ENCODE measurements at regions not wholly inside any gene's neighbourhood (a gene's known extent, or its start where the extent isn't known, plus 50 kb on each side); places are given as distances from the start of the nearest gene placed in this dataset.
A peak's percentile ranks its signal among the peaks of the same experiment; 100 is the strongest.

GRCh38 chr2:120542911-120543527 is 192.6 kb upstream of the GLI2 start:
- peaks cover 0 to 3% of the 10 kb centered on the region in 2 experiments; a peak in 1 of 5 replicates for H3K27me3 ChIP-seq (ENCODE audit: control insufficient read depth in 1 of 2, insufficient read depth in 2 of 2, low read length in 2 of 2)
- FAIRE-seq (no peak), ATAC-seq (peak; percentile 1; the same call in 2 of the 3 replicates), DNase-seq (ENCODE audit: low spot score) (peak; percentile 68)
- H3K79me2 ChIP-seq (ENCODE audit: insufficient read depth, low read length) = no peaks in the 10 kb centered on the region
- BruUV-seq (replicated peaks) = no TSS peak
- H3K36me3 ChIP-seq (replicated peaks in 1 of 2; ENCODE audit: control insufficient read depth in 1 of 2, insufficient read depth in 2 of 2, low read length in 2 of 2) = no peaks in the 10 kb centered on the region
- in situ Hi-C loops (cut with HindIII; ENCODE audit: extremely low pct_ligation_motif_present, low pct_unique_long_range_greater_than_20kb) (no loop called here), intact Hi-C loops (cut with micrococcal nuclease; ENCODE audit: unreplicated experiment) (no loop called here)
- WGBS (ENCODE audit: low lambda C conversion rate) = 14% methylated on average over 12 of the region's 13 CpGs
- H3K9ac ChIP-seq (ENCODE audit: insufficient read depth, low read depth, low read length) = no peak overlapping the region; the same call in 1 of the 2 replicates
- peaks cover 100% of the 10 kb centered on the region for H3K4me1 ChIP-seq (ENCODE audit: insufficient read depth, low read length)
- ChIA-PET POLR2A (interaction anchor here (0.7 to 2.2 kb wide), 4 partner anchors 16 to 79 kb away, joined by 3 to 16 read pairs (median 3); no protein-coding TSS in a partner anchor), CTCF (ENCODE audit: low intra/inter-chr PET ratio, low total read pairs) (no interaction called here)
- no peak overlapping the region for H3K4me3 ChIP-seq (replicated peaks in 1 of 3; ENCODE audit: insufficient read depth in 1 of 3, low read depth in 2 of 3, low read length in 3 of 3)
- no peak overlapping the region for H2AFZ ChIP-seq (ENCODE audit: low read length)
- H3K9me3 ChIP-seq (ENCODE audit: low read length) = no peaks in the 10 kb centered on the region
- H4K20me1 ChIP-seq (ENCODE audit: insufficient read depth, low read length) = no peaks in the 10 kb centered on the region
- H3K4me2 ChIP-seq (ENCODE audit: low read depth, low read length) = peak overlapping the region; percentile 48
- H3K27ac ChIP-seq (ENCODE audit: extremely low read length, insufficient read depth, low read length) = peak overlapping the region; percentile 68
- TF ChIP-seq ZNF704 (CRISPR knock-in tag; IDR thresholded peaks at IDR 0.05; ENCODE audit: borderline replicate concordance) (no peak), ZMAT3 (CRISPR knock-in tag; conservative IDR thresholded peaks at IDR 0.05) (peak; percentile 42; the same call in 1 of the 2 replicates), ZNF337 (CRISPR knock-in tag; IDR thresholded peaks at IDR 0.05; ENCODE audit: borderline replicate concordance, low read depth) (no peak), SAFB2 (CRISPR knock-in tag; IDR thresholded peaks at IDR 0.05; ENCODE audit: borderline replicate concordance, low read depth) (no peak; the same call in 1 of the 2 replicates), ZSCAN12 (CRISPR knock-in tag; IDR thresholded peaks at IDR 0.05) (0 out of 2 replicates have a peak, but pooled peaks have one; percentile 5)
- TF ChIP-seq, protein P1, sequence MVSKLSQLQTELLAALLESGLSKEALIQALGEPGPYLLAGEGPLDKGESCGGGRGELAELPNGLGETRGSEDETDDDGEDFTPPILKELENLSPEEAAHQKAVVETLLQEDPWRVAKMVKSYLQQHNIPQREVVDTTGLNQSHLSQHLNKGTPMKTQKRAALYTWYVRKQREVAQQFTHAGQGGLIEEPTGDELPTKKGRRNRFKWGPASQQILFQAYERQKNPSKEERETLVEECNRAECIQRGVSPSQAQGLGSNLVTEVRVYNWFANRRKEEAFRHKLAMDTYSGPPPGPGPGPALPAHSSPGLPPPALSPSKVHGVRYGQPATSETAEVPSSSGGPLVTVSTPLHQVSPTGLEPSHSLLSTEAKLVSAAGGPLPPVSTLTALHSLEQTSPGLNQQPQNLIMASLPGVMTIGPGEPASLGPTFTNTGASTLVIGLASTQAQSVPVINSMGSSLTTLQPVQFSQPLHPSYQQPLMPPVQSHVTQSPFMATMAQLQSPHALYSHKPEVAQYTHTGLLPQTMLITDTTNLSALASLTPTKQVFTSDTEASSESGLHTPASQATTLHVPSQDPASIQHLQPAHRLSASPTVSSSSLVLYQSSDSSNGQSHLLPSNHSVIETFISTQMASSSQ (IDR thresholded peaks at IDR 0.05; ENCODE audit: low read depth) = no peak
- TF ChIP-seq, protein P1 (CRISPR knock-in tag; IDR thresholded peaks at IDR 0.05; ENCODE audit: borderline replicate concordance) = 0 out of 2 replicates have a peak, but pooled peaks have one; percentile 36
- TF ChIP-seq, protein P2, sequence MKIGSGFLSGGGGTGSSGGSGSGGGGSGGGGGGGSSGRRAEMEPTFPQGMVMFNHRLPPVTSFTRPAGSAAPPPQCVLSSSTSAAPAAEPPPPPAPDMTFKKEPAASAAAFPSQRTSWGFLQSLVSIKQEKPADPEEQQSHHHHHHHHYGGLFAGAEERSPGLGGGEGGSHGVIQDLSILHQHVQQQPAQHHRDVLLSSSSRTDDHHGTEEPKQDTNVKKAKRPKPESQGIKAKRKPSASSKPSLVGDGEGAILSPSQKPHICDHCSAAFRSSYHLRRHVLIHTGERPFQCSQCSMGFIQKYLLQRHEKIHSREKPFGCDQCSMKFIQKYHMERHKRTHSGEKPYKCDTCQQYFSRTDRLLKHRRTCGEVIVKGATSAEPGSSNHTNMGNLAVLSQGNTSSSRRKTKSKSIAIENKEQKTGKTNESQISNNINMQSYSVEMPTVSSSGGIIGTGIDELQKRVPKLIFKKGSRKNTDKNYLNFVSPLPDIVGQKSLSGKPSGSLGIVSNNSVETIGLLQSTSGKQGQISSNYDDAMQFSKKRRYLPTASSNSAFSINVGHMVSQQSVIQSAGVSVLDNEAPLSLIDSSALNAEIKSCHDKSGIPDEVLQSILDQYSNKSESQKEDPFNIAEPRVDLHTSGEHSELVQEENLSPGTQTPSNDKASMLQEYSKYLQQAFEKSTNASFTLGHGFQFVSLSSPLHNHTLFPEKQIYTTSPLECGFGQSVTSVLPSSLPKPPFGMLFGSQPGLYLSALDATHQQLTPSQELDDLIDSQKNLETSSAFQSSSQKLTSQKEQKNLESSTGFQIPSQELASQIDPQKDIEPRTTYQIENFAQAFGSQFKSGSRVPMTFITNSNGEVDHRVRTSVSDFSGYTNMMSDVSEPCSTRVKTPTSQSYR (CRISPR knock-in tag; IDR thresholded peaks at IDR 0.05; ENCODE audit: borderline replicate concordance) = 0 out of 2 replicates have a peak, but pooled peaks have one; percentile 20
- TF ChIP-seq, protein P3, sequence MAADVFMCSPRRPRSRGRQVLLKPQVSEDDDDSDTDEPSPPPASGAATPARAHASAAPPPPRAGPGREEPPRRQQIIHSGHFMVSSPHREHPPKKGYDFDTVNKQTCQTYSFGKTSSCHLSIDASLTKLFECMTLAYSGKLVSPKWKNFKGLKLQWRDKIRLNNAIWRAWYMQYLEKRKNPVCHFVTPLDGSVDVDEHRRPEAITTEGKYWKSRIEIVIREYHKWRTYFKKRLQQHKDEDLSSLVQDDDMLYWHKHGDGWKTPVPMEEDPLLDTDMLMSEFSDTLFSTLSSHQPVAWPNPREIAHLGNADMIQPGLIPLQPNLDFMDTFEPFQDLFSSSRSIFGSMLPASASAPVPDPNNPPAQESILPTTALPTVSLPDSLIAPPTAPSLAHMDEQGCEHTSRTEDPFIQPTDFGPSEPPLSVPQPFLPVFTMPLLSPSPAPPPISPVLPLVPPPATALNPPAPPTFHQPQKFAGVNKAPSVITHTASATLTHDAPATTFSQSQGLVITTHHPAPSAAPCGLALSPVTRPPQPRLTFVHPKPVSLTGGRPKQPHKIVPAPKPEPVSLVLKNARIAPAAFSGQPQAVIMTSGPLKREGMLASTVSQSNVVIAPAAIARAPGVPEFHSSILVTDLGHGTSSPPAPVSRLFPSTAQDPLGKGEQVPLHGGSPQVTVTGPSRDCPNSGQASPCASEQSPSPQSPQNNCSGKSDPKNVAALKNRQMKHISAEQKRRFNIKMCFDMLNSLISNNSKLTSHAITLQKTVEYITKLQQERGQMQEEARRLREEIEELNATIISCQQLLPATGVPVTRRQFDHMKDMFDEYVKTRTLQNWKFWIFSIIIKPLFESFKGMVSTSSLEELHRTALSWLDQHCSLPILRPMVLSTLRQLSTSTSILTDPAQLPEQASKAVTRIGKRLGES (CRISPR knock-in tag; IDR thresholded peaks at IDR 0.05; ENCODE audit: borderline replicate concordance) = 0 out of 2 replicates have a peak, but pooled peaks have one; percentile 57
